HL-60 (cell line): ENCODE measurements at regions not wholly inside any gene's neighbourhood (a gene's known extent, or its start where the extent isn't known, plus 50 kb on each side); places are given as distances from the start of the nearest gene placed in this dataset.

ENCODE experiments used
- DNase-seq, 2 experiments: peaks; one replicate each; pipeline ENCODE4 v3.0.0-alpha.2; 2010 to 2020; ENCODE audit warnings: low read depth in 1 of 2, low spot score in 1 of 2
- H3K27ac ChIP-seq: fragments of 250-450 bp; sonication (Bioruptor Pico); replicated peaks from 2 replicates; pipeline ENCODE4 v1.5.1; 2020; ENCODE audit warnings: mild to moderate bottlenecking, moderate library complexity
- H3K27me3 ChIP-seq: fragments of 250-450 bp; sonication (Bioruptor Pico); 2 replicates; pipeline ENCODE4 v1.5.1; 2021; ENCODE audit warnings: mild to moderate bottlenecking, moderate library complexity; ENCODE audit not compliant: insufficient read depth, poor library complexity, severe bottlenecking
- H3K4me3 ChIP-seq: replicated peaks from 2 replicates; pipeline ENCODE4 v1.5.1; 2011; ENCODE audit warnings: mild to moderate bottlenecking, control low read depth, low read length; ENCODE audit not compliant: insufficient read depth
- GABPA ChIP-seq: IDR thresholded peaks from 2 replicates; pipeline ENCODE4 v1.6.1; 2012; ENCODE audit warnings: low read depth
- POLR2AphosphoS5 ChIP-seq: IDR thresholded peaks from 2 replicates; pipeline ENCODE4 v1.6.1; 2012; ENCODE audit warnings: low read depth
- SPI1 ChIP-seq: IDR thresholded peaks from 2 replicates; pipeline ENCODE4 v1.6.1; 2012; ENCODE audit warnings: low read depth, mild to moderate bottlenecking, borderline replicate concordance
- TF ChIP-seq, protein P1 (sequence below): IDR thresholded peaks from 2 replicates; pipeline ENCODE4 v1.6.1; 2012; ENCODE audit warnings: low read depth; ENCODE audit not compliant: insufficient replicate concordance
- TF ChIP-seq, protein P2 (sequence below): IDR thresholded peaks from one replicate; pipeline ENCODE4 v1.5.1; 2011; ENCODE audit warnings: low read length, control low read depth, inconsistent platforms; ENCODE audit not compliant: insufficient read depth

DNA sequence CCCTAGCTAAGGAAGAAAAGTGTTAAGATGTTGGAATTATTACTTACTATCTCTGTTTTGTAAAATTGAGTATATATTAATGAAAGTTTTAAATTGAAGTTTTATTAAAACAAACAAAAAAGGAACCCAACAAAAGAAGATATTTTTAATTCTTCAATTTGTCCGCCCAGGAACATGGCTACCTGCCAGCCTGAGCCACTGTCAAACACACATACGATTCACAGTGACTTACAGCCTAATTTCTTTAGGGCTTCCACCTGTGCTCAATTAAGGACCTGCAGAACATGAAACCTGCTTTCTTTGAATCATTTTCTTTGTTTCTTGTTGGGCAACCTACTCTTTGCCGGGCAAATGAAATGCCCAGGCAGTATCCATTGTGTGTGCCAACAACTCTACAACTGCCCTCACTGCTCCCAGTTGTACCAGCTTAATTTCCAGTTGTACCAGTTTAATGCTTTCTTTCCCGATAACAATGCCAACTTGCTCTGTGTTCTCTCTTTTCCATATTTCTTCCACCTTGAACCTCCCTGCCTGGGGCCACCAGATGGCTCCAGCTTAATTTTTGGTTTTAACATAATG lies 181.7 kb downstream of the GBA3 start:
- Histone ChIP-seq H3K4me3 (no peak overlapping the region), H3K27ac (no peak overlapping the region), H3K27me3 (no peaks in the 10 kb centered on the region)
- no peak for DNase-seq
- TF ChIP-seq SPI1 (no peak), POLR2AphosphoS5 (no peak), GABPA (no peak)
- TF ChIP-seq, protein P1, sequence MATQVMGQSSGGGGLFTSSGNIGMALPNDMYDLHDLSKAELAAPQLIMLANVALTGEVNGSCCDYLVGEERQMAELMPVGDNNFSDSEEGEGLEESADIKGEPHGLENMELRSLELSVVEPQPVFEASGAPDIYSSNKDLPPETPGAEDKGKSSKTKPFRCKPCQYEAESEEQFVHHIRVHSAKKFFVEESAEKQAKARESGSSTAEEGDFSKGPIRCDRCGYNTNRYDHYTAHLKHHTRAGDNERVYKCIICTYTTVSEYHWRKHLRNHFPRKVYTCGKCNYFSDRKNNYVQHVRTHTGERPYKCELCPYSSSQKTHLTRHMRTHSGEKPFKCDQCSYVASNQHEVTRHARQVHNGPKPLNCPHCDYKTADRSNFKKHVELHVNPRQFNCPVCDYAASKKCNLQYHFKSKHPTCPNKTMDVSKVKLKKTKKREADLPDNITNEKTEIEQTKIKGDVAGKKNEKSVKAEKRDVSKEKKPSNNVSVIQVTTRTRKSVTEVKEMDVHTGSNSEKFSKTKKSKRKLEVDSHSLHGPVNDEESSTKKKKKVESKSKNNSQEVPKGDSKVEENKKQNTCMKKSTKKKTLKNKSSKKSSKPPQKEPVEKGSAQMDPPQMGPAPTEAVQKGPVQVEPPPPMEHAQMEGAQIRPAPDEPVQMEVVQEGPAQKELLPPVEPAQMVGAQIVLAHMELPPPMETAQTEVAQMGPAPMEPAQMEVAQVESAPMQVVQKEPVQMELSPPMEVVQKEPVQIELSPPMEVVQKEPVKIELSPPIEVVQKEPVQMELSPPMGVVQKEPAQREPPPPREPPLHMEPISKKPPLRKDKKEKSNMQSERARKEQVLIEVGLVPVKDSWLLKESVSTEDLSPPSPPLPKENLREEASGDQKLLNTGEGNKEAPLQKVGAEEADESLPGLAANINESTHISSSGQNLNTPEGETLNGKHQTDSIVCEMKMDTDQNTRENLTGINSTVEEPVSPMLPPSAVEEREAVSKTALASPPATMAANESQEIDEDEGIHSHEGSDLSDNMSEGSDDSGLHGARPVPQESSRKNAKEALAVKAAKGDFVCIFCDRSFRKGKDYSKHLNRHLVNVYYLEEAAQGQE, result no peak
- TF ChIP-seq, protein P2, sequence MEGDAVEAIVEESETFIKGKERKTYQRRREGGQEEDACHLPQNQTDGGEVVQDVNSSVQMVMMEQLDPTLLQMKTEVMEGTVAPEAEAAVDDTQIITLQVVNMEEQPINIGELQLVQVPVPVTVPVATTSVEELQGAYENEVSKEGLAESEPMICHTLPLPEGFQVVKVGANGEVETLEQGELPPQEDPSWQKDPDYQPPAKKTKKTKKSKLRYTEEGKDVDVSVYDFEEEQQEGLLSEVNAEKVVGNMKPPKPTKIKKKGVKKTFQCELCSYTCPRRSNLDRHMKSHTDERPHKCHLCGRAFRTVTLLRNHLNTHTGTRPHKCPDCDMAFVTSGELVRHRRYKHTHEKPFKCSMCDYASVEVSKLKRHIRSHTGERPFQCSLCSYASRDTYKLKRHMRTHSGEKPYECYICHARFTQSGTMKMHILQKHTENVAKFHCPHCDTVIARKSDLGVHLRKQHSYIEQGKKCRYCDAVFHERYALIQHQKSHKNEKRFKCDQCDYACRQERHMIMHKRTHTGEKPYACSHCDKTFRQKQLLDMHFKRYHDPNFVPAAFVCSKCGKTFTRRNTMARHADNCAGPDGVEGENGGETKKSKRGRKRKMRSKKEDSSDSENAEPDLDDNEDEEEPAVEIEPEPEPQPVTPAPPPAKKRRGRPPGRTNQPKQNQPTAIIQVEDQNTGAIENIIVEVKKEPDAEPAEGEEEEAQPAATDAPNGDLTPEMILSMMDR, result no peak

DNA sequence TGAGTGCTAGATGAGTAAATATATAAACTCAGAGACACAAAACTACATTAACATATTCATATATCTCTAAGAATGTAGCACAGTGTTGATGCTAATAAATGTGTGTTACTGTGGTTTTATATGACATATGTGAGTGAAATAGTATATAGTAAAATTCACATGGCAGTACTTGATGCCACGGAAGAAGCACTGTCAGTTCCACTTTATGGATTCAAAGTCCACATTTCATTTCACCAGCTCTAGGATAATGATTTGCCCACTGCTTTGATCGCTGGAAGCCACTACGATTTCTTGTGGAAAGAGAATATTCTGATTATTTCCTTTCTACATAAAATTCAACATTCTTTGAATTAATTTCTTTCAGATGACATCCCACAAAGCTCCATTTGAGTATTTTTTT lies 181.2 kb downstream of the GBA3 start:
- H3K27ac ChIP-seq, result no peak overlapping the region
- TF ChIP-seq POLR2AphosphoS5, result no peak
- no peak for TF ChIP-seq SPI1
- no peak for TF ChIP-seq GABPA
- TF ChIP-seq, protein P2, result no peak
- TF ChIP-seq, protein P1, result no peak
- H3K27me3 ChIP-seq, result no peaks in the 10 kb centered on the region
- DNase-seq, result no peak
- H3K4me3 ChIP-seq, result no peak overlapping the region

DNA sequence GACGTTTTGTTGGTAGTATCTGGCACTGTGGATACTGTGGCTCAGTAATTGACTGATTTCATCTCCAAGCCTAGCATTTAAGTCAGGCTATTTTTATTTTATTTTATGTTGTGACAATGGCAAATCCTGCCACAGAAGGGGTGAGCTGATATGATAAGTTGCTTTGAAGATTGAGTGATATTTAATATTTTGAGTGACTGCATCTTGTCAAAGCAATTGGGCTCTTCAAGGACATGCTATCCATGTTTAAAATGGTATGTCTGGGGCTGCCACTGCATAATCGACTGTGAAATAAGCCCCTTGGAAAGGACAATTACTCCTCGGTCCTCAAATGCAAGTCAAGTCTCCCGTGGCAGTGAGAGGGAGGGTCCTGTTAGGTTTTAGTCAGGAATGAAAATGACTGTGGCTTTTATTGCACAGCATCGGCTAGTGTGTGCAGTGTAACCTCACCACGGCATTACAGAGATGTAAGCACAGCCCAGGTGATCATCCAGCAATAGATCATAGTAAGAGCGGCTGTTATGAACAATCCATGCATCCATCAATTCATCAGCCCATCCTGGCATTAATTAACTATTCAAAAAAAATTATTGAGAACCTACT lies 178.2 kb downstream of the GBA3 start:
- Histone ChIP-seq H3K27me3 (no peaks in the 10 kb centered on the region), H3K27ac (no peak overlapping the region), H3K4me3 (no peak overlapping the region)
- no peak for DNase-seq
- TF ChIP-seq POLR2AphosphoS5 (no peak), SPI1 (no peak)
- TF ChIP-seq, protein P2, result no peak
- TF ChIP-seq, protein P1, result no peak
